ENCODE measurements at regions not wholly inside any gene's neighbourhood (a gene's known extent, or its start where the extent isn't known, plus 50 kb on each side); places are given as distances from the start of the nearest gene placed in this dataset.

GRCh38 chr2:61679096-61679495, 140.9 kb upstream of the XPO1 start:
- H3K4me3 ChIP-seq = no peak overlapping the region
- no peak overlapping the region for H3K27ac ChIP-seq
- TF ChIP-seq CTCF (IDR thresholded peaks at IDR 0.05) = no peak
- DNase-seq (ENCODE audit: low spot score) = no peak

DNA sequence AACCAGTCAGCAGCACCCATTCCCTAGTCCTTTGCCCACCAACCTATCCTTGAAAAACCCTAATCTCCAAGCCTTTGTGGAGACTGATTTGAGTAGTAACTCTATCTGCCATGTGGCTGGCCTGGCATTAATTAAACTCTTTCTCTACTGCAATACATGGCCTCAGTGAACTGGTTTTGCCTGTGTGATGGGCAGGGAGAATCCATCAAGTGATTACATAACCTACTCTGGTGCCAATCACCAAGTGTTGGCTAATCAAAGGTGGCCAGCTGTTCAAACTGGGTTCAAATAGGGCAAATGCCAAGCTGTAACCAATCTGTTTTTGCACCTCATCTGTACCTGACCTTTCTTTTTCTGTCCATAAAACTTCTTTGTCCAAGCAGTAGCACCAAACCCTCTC, 139.8 kb upstream of the XPO1 start:
- no peak for TF ChIP-seq CTCF (IDR thresholded peaks at IDR 0.05)
- Histone ChIP-seq H3K4me3 (no peak overlapping the region), H3K27ac (no peak overlapping the region)
- no peak for DNase-seq (ENCODE audit: low spot score)

DNA sequence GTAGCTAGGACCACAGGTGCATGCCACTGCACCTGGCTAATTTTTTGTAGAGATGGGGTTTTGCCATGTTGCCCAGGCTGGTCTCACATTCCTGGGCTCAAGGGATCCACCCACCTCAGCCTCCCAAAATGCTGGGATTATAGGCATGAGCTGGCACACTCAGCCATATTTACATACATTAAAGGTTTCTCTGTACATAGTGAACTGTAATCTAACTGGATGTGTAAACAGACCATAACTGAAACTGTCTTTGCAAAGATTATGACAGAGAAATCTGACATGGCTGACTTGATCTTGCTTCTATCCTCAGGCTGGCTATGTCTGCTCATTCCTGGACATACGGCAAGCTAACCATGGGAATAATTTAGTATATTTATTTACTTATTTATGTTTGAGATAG, 139.2 kb upstream of the XPO1 start:
- no peak overlapping the region for H3K4me3 ChIP-seq
- no peak for TF ChIP-seq CTCF (IDR thresholded peaks at IDR 0.05)
- DNase-seq (ENCODE audit: low spot score) = no peak
- no peak overlapping the region for H3K27ac ChIP-seq

DNA sequence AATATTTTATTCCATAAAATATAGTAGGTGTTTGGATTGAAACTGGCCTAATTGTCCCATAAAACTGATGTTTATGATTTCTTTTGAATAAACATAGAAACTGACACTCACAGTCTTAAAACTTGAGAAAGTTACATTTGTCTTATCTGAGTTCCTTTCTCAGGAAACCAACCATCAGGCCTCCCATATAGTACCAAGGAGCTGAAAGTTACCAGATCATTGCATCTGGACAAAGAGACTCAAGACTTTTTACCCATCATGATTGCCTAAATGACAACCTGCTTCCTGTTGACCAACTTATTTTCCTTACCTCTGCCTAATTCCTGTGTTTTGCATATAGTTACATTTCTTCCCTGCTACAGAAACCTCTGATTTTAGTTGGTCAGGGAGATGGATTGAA, 137.0 kb upstream of the XPO1 start:
- no peak for DNase-seq (ENCODE audit: low spot score)
- H3K27ac ChIP-seq = no peak overlapping the region
- no peak overlapping the region for H3K4me3 ChIP-seq
- TF ChIP-seq CTCF (IDR thresholded peaks at IDR 0.05) = no peak

- peak overlapping the region; percentile 61 for H3K4me3 ChIP-seq
These were observed 133.6 kb upstream of the XPO1 start for GRCh38 chr2:61671561-61672315.

DNA sequence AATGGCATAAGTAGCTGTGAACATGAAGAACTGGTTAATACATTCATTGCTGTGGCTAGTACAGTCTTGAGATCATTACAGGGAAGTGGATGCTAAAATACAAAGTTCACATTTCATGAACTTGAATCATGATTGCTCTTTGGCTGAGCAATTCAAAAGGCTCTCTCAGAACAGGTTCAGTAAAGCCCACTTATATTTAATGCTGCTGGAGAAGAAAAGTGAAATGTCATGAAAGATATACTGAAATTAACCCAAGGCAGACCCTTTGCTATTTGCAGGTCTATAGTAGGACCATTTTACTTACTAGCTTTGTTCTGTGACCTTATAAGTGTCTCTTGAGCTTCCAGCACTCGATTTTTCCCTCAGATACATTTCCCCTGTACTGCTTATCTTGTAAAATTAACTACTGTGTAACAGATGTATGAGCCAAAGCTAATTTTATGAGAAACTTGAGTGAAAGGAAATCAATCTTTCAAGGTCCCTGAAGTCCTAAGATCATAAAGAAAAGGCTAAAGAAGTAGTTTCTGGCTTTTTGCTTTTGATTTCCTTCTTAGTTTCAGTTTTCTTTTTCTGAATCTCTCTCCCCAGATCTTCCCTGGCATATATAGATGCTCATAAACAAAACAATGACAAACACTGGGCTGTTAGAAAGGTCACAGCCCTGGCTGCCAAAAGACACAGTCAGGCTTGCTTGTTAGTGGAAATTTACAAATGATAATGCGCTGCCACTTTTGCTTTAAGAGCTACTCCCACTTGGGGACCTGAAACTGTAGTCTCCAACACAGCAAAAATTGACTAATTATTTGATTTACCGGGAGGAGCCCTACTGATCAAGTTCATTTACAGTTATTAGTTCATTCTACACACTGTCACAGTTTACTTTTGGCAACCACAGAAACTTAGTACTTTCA, 132.7 kb upstream of the XPO1 start:
- Histone ChIP-seq H3K4me3 (peak overlapping the region; percentile 61), H3K27ac (peak overlapping the region; percentile 72 to 76)
- DNase-seq (ENCODE audit: low spot score) = no peak
- no peak for TF ChIP-seq CTCF (IDR thresholded peaks at IDR 0.05)

More at GRCh38 chr2:61671561-61672315, 133.6 kb upstream of the XPO1 start:
- no peak for DNase-seq (ENCODE audit: low spot score)
- H3K27ac ChIP-seq = peak overlapping the region; percentile 72 to 76
- TF ChIP-seq CTCF (IDR thresholded peaks at IDR 0.05) = no peak

All from coronary artery (tissue), 2 donors.